RWPE1 (cell line): ENCODE measurements at regions not wholly inside any gene's neighbourhood (a gene's known extent, or its start where the extent isn't known, plus 50 kb on each side); places are given as distances from the start of the nearest gene placed in this dataset.

Experiments used
- CTCF ChIA-PET: fragments of 350-600 bp; sonication (Branson Sonifier 250); formaldehyde crosslinking; extraction: SDS; loops from one replicate; lab custom pipeline; 2021; lab: Yijun Ruan, JAX
- POLR2A ChIA-PET: fragments of 400-600 bp; formaldehyde crosslinking; extraction: SDS; loops from one replicate; lab custom pipeline; 2020; ENCODE audit warnings: antibody characterized with exemption; ENCODE audit not compliant: low non-redundant PET; lab: Yijun Ruan, JAX
- DNase-seq: peaks from one replicate; pipeline ENCODE4 v3.0.0; 2012; ENCODE audit warnings: low spot score
- H3K27ac ChIP-seq: fragments of 450-650 bp; 2 replicates; pipeline ENCODE4 v1.5.1; 2017
- CTCF ChIP-seq: fragments of 450-650 bp; conservative IDR thresholded peaks from 2 replicates; pipeline ENCODE4 v1.5.1; 2017; ENCODE audit warnings: low read depth, mild to moderate bottlenecking

- H3K27ac ChIP-seq: no peak overlapping the region
- CTCF ChIA-PET: interaction anchor here (0.5 kb wide), 1 partner anchor 236 kb away, joined by 4 read pairs; no protein-coding TSS in a partner anchor
- TF ChIP-seq CTCF: no peak
- no peak for DNase-seq
- POLR2A ChIA-PET: no interaction called here
Measured at GRCh38 chr6:153493501-153493900, 362.4 kb upstream of the RGS17 start.

- CTCF ChIA-PET: no interaction called here
- POLR2A ChIA-PET: no interaction called here
Measured at GRCh38 chr6:153489479-153489878, 358.4 kb upstream of the RGS17 start.

GRCh38 chr6:153488267-153488666, 357.2 kb upstream of the RGS17 start:
- ChIA-PET CTCF (no interaction called here), POLR2A (no interaction called here)
- no peak for DNase-seq
- H3K27ac ChIP-seq: no peak overlapping the region
- no peak for TF ChIP-seq CTCF

More at GRCh38 chr6:153489479-153489878, 358.4 kb upstream of the RGS17 start:
- H3K27ac ChIP-seq: no peak overlapping the region
- TF ChIP-seq CTCF: no peak
- DNase-seq: no peak

DNA sequence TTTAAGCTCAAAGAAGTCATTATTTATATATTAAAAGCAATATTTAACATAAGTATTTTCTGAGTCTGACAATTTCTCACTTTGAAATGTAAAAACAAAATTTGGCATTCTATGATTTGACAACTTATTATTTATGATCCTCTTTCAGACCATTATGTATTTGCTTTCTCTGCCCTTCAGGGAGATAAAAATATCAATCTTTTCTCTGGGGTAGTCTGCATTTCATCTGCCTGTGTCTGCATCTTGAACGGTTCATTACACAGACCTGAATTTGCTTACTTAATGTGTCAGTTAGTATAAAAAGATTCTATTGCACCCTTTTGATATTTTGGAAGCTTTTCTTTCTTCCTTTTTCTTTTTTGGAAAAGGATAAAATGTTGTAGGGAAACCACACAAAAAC, 354.0 kb upstream of the RGS17 start:
- ChIA-PET POLR2A (no interaction called here), CTCF (interaction anchor here (0.6 kb wide), 1 partner anchor 714 kb away, joined by 4 read pairs; no protein-coding TSS in a partner anchor)
- no peak for TF ChIP-seq CTCF
- no peak overlapping the region for H3K27ac ChIP-seq
- no peak for DNase-seq

DNA sequence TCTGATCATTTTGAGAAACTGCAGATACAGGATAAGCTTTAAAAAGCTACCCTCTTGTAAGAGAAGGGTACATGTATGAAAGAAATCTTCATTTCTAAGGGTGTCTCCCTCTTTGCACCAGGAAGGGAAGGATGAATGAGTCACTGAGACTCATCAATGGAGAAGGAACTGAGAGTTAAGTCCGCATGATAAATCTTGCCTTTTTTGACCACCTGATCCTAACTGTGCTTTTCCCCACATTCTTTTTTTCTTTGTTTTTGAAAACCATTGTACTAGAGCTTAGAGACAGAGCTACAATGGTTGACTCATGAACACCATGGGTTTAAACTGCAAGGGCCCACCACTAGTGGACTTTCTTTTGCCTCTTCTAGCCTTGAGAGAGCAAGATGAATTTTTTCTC, 353.0 kb upstream of the RGS17 start:
- ChIA-PET POLR2A (no interaction called here), CTCF (interaction anchor here (0.5 kb wide), 1 partner anchor 471 kb away, joined by 4 read pairs; no protein-coding TSS in a partner anchor)
- H3K27ac ChIP-seq: no peak overlapping the region
- DNase-seq: peak; percentile 3
- no peak for TF ChIP-seq CTCF

DNA sequence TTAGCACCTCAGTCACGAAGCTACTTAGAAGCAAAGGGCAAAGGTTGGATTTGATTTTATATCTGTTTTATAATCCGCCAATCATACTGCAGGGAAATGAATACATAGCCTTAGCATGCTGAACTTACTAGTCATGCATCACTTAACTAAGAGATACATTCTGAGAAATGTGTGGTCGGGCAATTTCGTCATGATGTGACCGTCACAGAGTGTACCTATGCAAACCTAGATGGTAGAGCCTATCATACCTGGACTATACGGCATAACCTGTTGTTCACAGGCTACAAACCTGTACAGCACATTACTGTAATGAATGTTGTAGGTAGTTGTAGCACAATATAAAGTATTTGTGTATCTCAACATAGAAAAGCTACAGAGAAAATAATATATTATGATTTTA, 345.2 kb upstream of the RGS17 start:
- POLR2A ChIA-PET: no interaction called here

More for the DNA sequence above, 345.2 kb upstream of the RGS17 start:
- H3K27ac ChIP-seq: no peak overlapping the region
- DNase-seq: no peak
- TF ChIP-seq CTCF: no peak
- CTCF ChIA-PET: no interaction called here
